ENCODE measurements at regions not wholly inside any gene's neighbourhood (a gene's known extent, or its start where the extent isn't known, plus 50 kb on each side); places are given as distances from the start of the nearest gene placed in this dataset.

DNA sequence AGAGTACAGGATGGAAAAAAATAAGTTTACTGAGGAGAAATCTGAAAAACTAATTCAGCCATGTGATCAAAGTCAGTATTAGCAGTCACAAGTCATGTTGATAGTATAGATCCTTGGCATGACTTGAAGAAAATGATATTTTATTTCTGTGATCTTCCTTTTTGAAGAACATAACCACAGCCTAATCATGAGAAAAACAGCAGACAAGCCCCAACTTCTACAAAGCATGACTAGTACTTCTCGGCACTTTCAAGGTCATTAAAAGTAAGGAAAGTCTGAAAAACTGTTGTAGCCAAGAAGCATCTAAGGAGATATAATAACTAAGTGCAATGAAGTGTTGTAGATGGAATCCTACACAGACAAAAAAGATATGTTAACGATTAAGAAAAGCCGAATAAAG, 264.1 kb upstream of the FOXG1 start:
- TF ChIP-seq, protein P1, sequence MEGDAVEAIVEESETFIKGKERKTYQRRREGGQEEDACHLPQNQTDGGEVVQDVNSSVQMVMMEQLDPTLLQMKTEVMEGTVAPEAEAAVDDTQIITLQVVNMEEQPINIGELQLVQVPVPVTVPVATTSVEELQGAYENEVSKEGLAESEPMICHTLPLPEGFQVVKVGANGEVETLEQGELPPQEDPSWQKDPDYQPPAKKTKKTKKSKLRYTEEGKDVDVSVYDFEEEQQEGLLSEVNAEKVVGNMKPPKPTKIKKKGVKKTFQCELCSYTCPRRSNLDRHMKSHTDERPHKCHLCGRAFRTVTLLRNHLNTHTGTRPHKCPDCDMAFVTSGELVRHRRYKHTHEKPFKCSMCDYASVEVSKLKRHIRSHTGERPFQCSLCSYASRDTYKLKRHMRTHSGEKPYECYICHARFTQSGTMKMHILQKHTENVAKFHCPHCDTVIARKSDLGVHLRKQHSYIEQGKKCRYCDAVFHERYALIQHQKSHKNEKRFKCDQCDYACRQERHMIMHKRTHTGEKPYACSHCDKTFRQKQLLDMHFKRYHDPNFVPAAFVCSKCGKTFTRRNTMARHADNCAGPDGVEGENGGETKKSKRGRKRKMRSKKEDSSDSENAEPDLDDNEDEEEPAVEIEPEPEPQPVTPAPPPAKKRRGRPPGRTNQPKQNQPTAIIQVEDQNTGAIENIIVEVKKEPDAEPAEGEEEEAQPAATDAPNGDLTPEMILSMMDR (IDR thresholded peaks at IDR 0.05), result no peak
- TF ChIP-seq POLR2A (IDR thresholded peaks at IDR 0.05), result no peak

Measured in thyroid gland (tissue), 4 donors.